Neural crest cell (in vitro differentiated cells): ENCODE measurements at regions not wholly inside any gene's neighbourhood (a gene's known extent, or its start where the extent isn't known, plus 50 kb on each side); places are given as distances from the start of the nearest gene placed in this dataset.

Experiments used
- DNase-seq: peaks from one replicate; pipeline ENCODE4 v3.0.0; 2021; ENCODE audit warnings: low read depth, mixed read lengths, low spot score
- H3K27ac Mint-ChIP-seq: one replicate; pipeline ENCODE4 v1.8.0; 2021; ENCODE audit warnings: mild to moderate bottlenecking, mixed read lengths; ENCODE audit not compliant: unreplicated experiment
- H3K27me3 Mint-ChIP-seq: 2 replicates; pipeline ENCODE4 v1.8.0; 2021; ENCODE audit warnings: low read depth, mild to moderate bottlenecking, mixed read lengths
- H3K36me3 Mint-ChIP-seq: 2 replicates; pipeline ENCODE4 v1.8.0; 2021; ENCODE audit warnings: low read depth, mild to moderate bottlenecking, mixed read lengths
- H3K4me1 Mint-ChIP-seq: 2 replicates; pipeline ENCODE4 v1.8.0; 2021; ENCODE audit warnings: mixed read lengths
- H3K4me3 Mint-ChIP-seq: one replicate; pipeline ENCODE4 v1.8.0; 2021; ENCODE audit warnings: mild to moderate bottlenecking, mixed read lengths
- H3K9me3 Mint-ChIP-seq: 2 replicates; pipeline ENCODE4 v1.8.0; 2021; ENCODE audit warnings: mixed read lengths
- CTCF ChIP-seq: fragments of 200-600 bp; sonication (generic); conservative IDR thresholded peaks from 2 replicates; pipeline ENCODE4 v1.5.0; 2021; ENCODE audit warnings: antibody characterized with exemption, mild to moderate bottlenecking

- Mint-ChIP-seq H3K9me3 (peaks cover 25% of the 10 kb centered on the region), H3K27me3 (no peaks in the 10 kb centered on the region), H3K4me3 (no peak overlapping the region), H3K4me1 (peaks cover 13% of the 10 kb centered on the region), H3K27ac (no peak overlapping the region), H3K36me3 (peaks cover 27% of the 10 kb centered on the region)
- TF ChIP-seq CTCF = no peak
- DNase-seq = no peak
Observed at GRCh38 chr5:8940934-8941333, 604.9 kb downstream of the SEMA5A start.

- peaks cover 21% of the 10 kb centered on the region for H3K9me3 Mint-ChIP-seq
Observed at GRCh38 chr5:8943301-8943700, 602.6 kb downstream of the SEMA5A start.

GRCh38 chr5:8944005-8944404 is 601.9 kb downstream of the SEMA5A start:
- Mint-ChIP-seq H3K9me3 (peaks cover 20% of the 10 kb centered on the region), H3K36me3 (peaks cover 20% of the 10 kb centered on the region), H3K4me3 (no peak overlapping the region), H3K4me1 (peaks cover 5% of the 10 kb centered on the region), H3K27me3 (no peaks in the 10 kb centered on the region), H3K27ac (no peak overlapping the region)
- DNase-seq = no peak
- no peak for TF ChIP-seq CTCF

More at GRCh38 chr5:8943301-8943700, 602.6 kb downstream of the SEMA5A start:
- H3K36me3 Mint-ChIP-seq = peaks cover 20% of the 10 kb centered on the region
- no peak for TF ChIP-seq CTCF
- H3K4me1 Mint-ChIP-seq = peaks cover 5% of the 10 kb centered on the region
- no peak for DNase-seq
- no peaks in the 10 kb centered on the region for H3K27me3 Mint-ChIP-seq
- no peak overlapping the region for H3K4me3 Mint-ChIP-seq
- H3K27ac Mint-ChIP-seq = no peak overlapping the region

- no peak overlapping the region for H3K4me3 Mint-ChIP-seq
- DNase-seq = no peak
- TF ChIP-seq CTCF = no peak
- H3K27me3 Mint-ChIP-seq = no peaks in the 10 kb centered on the region
- H3K9me3 Mint-ChIP-seq = peaks cover 7% of the 10 kb centered on the region
- peaks cover 13% of the 10 kb centered on the region for H3K4me1 Mint-ChIP-seq
- peaks cover 5% of the 10 kb centered on the region for H3K36me3 Mint-ChIP-seq
- no peak overlapping the region for H3K27ac Mint-ChIP-seq
Observed at GRCh38 chr5:8945972-8946371, 599.9 kb downstream of the SEMA5A start.

- peaks cover 3% of the 10 kb centered on the region for H3K9me3 Mint-ChIP-seq
- no peak overlapping the region for H3K4me3 Mint-ChIP-seq
- DNase-seq = no peak
- H3K27me3 Mint-ChIP-seq = no peaks in the 10 kb centered on the region
- TF ChIP-seq CTCF = no peak
- H3K27ac Mint-ChIP-seq = peak overlapping the region; percentile 3
- H3K4me1 Mint-ChIP-seq = peaks cover 22% of the 10 kb centered on the region
- no peaks in the 10 kb centered on the region for H3K36me3 Mint-ChIP-seq
Observed at GRCh38 chr5:8949908-8950307, 596.0 kb downstream of the SEMA5A start.

- Mint-ChIP-seq H3K4me3 (no peak overlapping the region), H3K27ac (no peak overlapping the region), H3K36me3 (no peaks in the 10 kb centered on the region), H3K4me1 (peaks cover 22% of the 10 kb centered on the region), H3K27me3 (no peaks in the 10 kb centered on the region), H3K9me3 (peaks cover 3% of the 10 kb centered on the region)
- no peak for TF ChIP-seq CTCF
- DNase-seq = no peak
Observed at GRCh38 chr5:8952147-8952546, 593.7 kb downstream of the SEMA5A start.
